ENCODE measurements at regions not wholly inside any gene's neighbourhood (a gene's known extent, or its start where the extent isn't known, plus 50 kb on each side); places are given as distances from the start of the nearest gene placed in this dataset.

- Histone ChIP-seq H3K36me3 (ENCODE audit: control insufficient read depth, insufficient read depth, low read length) (no peaks in the 10 kb centered on the region), H3K9me3 (ENCODE audit: control insufficient read depth, low read length) (no peaks in the 10 kb centered on the region), H3K4me3 (ENCODE audit: low read length) (no peak overlapping the region), H3K27me3 (ENCODE audit: control insufficient read depth, insufficient read depth, low read length) (no peaks in the 10 kb centered on the region), H3K4me1 (ENCODE audit: control insufficient read depth, insufficient read depth, low read length) (no peaks in the 10 kb centered on the region), H3K9ac (ENCODE audit: low read length) (no peak overlapping the region)
Observed at GRCh38 chr5:2182020-2182419, 299.3 kb upstream of the IRX4 start.

DNA sequence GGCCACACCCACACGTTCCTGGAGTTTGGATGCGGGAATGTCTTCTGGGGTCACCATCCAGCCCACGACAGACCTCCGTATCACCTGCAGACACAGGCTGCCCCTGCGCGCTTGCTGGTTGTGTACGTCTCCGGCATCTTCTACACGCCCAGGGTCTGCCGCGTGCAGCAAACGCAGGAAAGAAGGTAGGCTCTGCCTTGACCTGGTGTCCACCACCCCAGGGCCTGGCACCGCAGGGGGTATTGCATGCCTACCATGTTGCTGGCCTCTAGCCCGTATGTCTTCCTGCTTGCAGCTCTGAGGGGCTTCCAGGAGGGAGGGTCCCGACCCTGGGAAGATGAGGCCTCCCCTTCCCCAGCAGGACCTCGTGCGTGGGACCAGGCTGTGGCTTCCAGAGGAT is 298.8 kb upstream of the IRX4 start:
- H3K9ac ChIP-seq (ENCODE audit: low read length) = no peak overlapping the region
- no peaks in the 10 kb centered on the region for H3K27me3 ChIP-seq (ENCODE audit: control insufficient read depth, insufficient read depth, low read length)
- no peak overlapping the region for H3K4me3 ChIP-seq (ENCODE audit: low read length)
- H3K36me3 ChIP-seq (ENCODE audit: control insufficient read depth, insufficient read depth, low read length) = no peaks in the 10 kb centered on the region
- H3K9me3 ChIP-seq (ENCODE audit: control insufficient read depth, low read length) = no peaks in the 10 kb centered on the region
- no peaks in the 10 kb centered on the region for H3K4me1 ChIP-seq (ENCODE audit: control insufficient read depth, insufficient read depth, low read length)

GRCh38 chr5:2181149-2181548 is 298.4 kb upstream of the IRX4 start:
- H3K4me3 ChIP-seq (ENCODE audit: low read length) = no peak overlapping the region
- no peaks in the 10 kb centered on the region for H3K27me3 ChIP-seq (ENCODE audit: control insufficient read depth, insufficient read depth, low read length)
- H3K9me3 ChIP-seq (ENCODE audit: control insufficient read depth, low read length) = no peaks in the 10 kb centered on the region
- H3K9ac ChIP-seq (ENCODE audit: low read length) = no peak overlapping the region
- no peaks in the 10 kb centered on the region for H3K36me3 ChIP-seq (ENCODE audit: control insufficient read depth, insufficient read depth, low read length)
- H3K4me1 ChIP-seq (ENCODE audit: control insufficient read depth, insufficient read depth, low read length) = no peaks in the 10 kb centered on the region

GRCh38 chr5:2180456-2180855 is 297.7 kb upstream of the IRX4 start:
- Histone ChIP-seq H3K9me3 (ENCODE audit: control insufficient read depth, low read length) (no peaks in the 10 kb centered on the region), H3K4me1 (ENCODE audit: control insufficient read depth, insufficient read depth, low read length) (no peaks in the 10 kb centered on the region), H3K27me3 (ENCODE audit: control insufficient read depth, insufficient read depth, low read length) (no peaks in the 10 kb centered on the region), H3K9ac (ENCODE audit: low read length) (no peak overlapping the region), H3K36me3 (ENCODE audit: control insufficient read depth, insufficient read depth, low read length) (no peaks in the 10 kb centered on the region), H3K4me3 (ENCODE audit: low read length) (no peak overlapping the region)

DNA sequence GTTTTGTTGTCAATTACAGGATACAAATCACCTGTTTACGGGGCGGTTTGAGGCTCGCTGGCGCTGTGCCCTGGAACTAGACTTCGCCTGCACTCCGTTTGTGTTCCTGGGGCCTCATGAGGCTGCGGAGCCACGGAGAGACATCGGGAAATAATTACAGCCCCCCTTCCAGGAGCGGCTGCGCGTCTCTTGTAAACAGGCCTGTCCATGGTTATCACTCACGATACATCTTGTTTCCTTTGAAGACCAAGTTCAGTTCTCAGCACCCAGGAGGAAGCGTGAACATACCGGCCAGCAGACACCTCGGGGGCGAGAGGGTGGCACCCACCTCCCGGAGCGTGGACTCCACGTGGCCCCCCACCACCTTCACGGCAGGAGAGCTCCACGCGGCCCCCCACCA is 297.1 kb upstream of the IRX4 start:
- no peak overlapping the region for H3K4me3 ChIP-seq (ENCODE audit: low read length)
- H3K9ac ChIP-seq (ENCODE audit: low read length) = no peak overlapping the region
- H3K9me3 ChIP-seq (ENCODE audit: control insufficient read depth, low read length) = no peaks in the 10 kb centered on the region
- H3K4me1 ChIP-seq (ENCODE audit: control insufficient read depth, insufficient read depth, low read length) = no peaks in the 10 kb centered on the region
- H3K27me3 ChIP-seq (ENCODE audit: control insufficient read depth, insufficient read depth, low read length) = no peaks in the 10 kb centered on the region
- no peaks in the 10 kb centered on the region for H3K36me3 ChIP-seq (ENCODE audit: control insufficient read depth, insufficient read depth, low read length)

DNA sequence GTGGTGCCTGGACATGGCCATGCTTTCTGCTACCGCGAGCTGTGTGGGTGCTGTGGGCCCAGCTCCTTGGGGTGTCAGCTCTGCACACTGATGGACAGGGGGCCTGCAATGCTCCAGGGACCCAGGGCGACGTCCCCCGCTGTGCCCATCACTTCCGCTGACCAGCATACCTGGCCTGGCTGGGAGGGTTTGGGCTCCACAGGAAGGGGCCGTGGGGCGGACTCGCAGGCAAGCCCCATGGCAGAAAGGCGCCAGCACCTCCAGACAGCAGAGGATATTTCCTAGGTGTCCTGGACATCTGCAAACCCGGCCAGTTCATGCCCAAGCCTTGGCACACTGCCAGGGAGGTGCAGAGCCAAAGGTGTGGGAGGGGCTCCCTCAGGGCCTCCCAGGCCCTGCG is 295.8 kb upstream of the IRX4 start:
- no peaks in the 10 kb centered on the region for H3K4me1 ChIP-seq (ENCODE audit: control insufficient read depth, insufficient read depth, low read length)
- H3K9ac ChIP-seq (ENCODE audit: low read length) = no peak overlapping the region
- no peaks in the 10 kb centered on the region for H3K36me3 ChIP-seq (ENCODE audit: control insufficient read depth, insufficient read depth, low read length)
- H3K9me3 ChIP-seq (ENCODE audit: control insufficient read depth, low read length) = no peaks in the 10 kb centered on the region
- H3K4me3 ChIP-seq (ENCODE audit: low read length) = no peak overlapping the region
- H3K27me3 ChIP-seq (ENCODE audit: control insufficient read depth, insufficient read depth, low read length) = no peaks in the 10 kb centered on the region

DNA sequence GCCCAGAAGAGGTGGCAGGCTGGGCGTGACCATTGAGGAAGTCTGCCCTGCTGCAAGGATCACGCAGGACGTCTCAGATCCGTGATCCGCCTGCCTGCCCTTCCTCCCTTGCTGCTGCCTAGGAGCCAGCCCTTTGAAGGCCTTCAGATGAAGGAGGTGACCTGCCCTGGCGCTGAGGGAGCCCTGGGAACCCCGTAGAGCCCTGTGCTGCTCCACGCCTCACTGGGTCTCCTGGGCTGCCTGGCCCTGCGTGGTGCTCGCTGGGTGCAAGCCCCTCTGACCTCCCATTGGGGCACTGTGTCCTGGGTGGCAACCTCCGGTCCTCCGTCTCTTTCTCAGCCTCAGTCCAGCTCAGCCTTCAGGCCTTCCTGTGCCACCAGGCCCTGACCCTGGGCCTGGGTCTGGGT is 295.3 kb upstream of the IRX4 start:
- Histone ChIP-seq H3K9ac (ENCODE audit: low read length) (no peak overlapping the region), H3K36me3 (ENCODE audit: control insufficient read depth, insufficient read depth, low read length) (no peaks in the 10 kb centered on the region), H3K4me3 (ENCODE audit: low read length) (no peak overlapping the region), H3K27me3 (ENCODE audit: control insufficient read depth, insufficient read depth, low read length) (no peaks in the 10 kb centered on the region), H3K9me3 (ENCODE audit: control insufficient read depth, low read length) (no peaks in the 10 kb centered on the region), H3K4me1 (ENCODE audit: control insufficient read depth, insufficient read depth, low read length) (no peaks in the 10 kb centered on the region)

- no peak overlapping the region for H3K4me3 ChIP-seq (ENCODE audit: low read length)
- no peak overlapping the region for H3K9ac ChIP-seq (ENCODE audit: low read length)
- H3K4me1 ChIP-seq (ENCODE audit: control insufficient read depth, insufficient read depth, low read length) = no peaks in the 10 kb centered on the region
- H3K36me3 ChIP-seq (ENCODE audit: control insufficient read depth, insufficient read depth, low read length) = no peaks in the 10 kb centered on the region
- no peaks in the 10 kb centered on the region for H3K27me3 ChIP-seq (ENCODE audit: control insufficient read depth, insufficient read depth, low read length)
- no peaks in the 10 kb centered on the region for H3K9me3 ChIP-seq (ENCODE audit: control insufficient read depth, low read length)
Observed at GRCh38 chr5:2177244-2177643, 294.5 kb upstream of the IRX4 start.

DNA sequence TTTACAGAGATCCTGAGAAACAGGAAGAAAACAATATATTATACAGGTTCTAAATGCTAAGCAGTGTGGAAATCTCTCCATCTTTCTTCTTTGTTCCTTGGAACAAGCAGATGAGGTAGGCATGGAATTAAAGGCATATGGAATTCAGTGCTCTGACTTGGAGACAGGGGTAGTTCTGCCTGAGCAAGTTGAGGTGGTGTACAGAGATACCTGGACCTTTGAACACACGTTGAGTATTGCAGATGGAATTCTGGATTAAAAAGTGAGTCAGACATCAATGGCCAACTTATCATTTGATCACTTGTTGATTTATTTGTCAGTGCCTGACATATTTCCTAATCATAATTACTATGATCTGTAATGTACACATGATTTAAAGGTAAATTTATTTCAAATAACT is 293.9 kb upstream of the IRX4 start:
- Histone ChIP-seq H3K4me1 (ENCODE audit: control insufficient read depth, insufficient read depth, low read length) (no peaks in the 10 kb centered on the region), H3K36me3 (ENCODE audit: control insufficient read depth, insufficient read depth, low read length) (no peaks in the 10 kb centered on the region), H3K9me3 (ENCODE audit: control insufficient read depth, low read length) (no peaks in the 10 kb centered on the region), H3K9ac (ENCODE audit: low read length) (no peak overlapping the region), H3K4me3 (ENCODE audit: low read length) (no peak overlapping the region), H3K27me3 (ENCODE audit: control insufficient read depth, insufficient read depth, low read length) (no peaks in the 10 kb centered on the region)

DNA sequence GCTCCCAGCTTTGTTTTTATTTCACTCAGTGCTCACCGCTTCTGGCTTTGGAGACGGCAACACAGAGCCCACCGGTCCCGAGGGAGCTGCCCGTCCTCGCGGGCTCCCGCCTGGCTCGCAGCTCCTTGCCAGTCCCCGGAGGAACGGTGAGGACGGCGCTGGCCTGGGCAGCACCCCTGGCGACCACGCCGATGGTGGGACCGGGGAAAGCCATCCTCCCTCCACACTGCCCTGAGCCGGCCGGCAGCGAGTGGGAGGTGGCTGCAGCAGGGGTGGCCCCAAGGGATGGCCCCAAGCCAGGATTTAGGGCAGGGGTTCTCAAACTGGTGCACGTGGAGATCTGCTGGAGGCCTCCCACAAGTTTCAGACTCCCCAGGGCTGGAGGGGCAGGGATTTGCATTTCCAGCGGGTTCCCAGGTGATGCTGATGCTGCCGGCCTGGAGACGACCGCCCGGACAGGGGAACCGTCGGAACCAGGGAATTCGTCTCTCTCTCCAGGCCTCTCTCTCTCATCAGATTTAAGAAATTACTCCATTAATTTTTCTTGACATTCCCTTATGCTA is 293.2 kb upstream of the IRX4 start:
- peaks cover 1% of the 10 kb centered on the region for H3K27me3 ChIP-seq (ENCODE audit: control insufficient read depth, insufficient read depth, low read length)
- no peaks in the 10 kb centered on the region for H3K4me1 ChIP-seq (ENCODE audit: control insufficient read depth, insufficient read depth, low read length)
- no peaks in the 10 kb centered on the region for H3K36me3 ChIP-seq (ENCODE audit: control insufficient read depth, insufficient read depth, low read length)
- no peak overlapping the region for H3K4me3 ChIP-seq (ENCODE audit: low read length)
- no peak overlapping the region for H3K9ac ChIP-seq (ENCODE audit: low read length)
- no peaks in the 10 kb centered on the region for H3K9me3 ChIP-seq (ENCODE audit: control insufficient read depth, low read length)

DNA sequence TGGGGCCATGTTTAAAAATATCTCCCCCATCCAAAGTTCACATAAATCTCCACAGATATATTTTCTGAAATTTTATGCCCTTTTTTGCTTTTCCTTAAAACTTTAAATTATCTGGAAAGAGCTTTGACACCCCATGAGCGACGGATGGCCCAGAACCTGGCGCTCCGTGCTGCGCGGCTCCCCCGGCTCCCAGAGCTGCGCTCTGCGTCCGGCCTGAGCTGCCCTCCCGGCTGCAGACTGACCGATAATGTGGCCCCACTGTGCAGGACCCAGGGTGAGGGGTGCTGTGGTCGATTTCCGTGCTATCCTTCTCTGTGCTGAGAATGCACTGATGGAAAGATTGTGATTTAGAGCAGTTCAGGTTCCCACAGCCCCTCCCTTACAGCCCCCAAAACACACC is 292.3 kb upstream of the IRX4 start:
- no peak overlapping the region for H3K4me3 ChIP-seq (ENCODE audit: low read length)
- H3K4me1 ChIP-seq (ENCODE audit: control insufficient read depth, insufficient read depth, low read length) = no peaks in the 10 kb centered on the region
- no peak overlapping the region for H3K9ac ChIP-seq (ENCODE audit: low read length)
- H3K27me3 ChIP-seq (ENCODE audit: control insufficient read depth, insufficient read depth, low read length) = peaks cover 10% of the 10 kb centered on the region
- H3K36me3 ChIP-seq (ENCODE audit: control insufficient read depth, insufficient read depth, low read length) = no peaks in the 10 kb centered on the region
- H3K9me3 ChIP-seq (ENCODE audit: control insufficient read depth, low read length) = no peaks in the 10 kb centered on the region

GRCh38 chr5:2174538-2174937 is 291.8 kb upstream of the IRX4 start:
- no peaks in the 10 kb centered on the region for H3K9me3 ChIP-seq (ENCODE audit: control insufficient read depth, low read length)
- no peaks in the 10 kb centered on the region for H3K4me1 ChIP-seq (ENCODE audit: control insufficient read depth, insufficient read depth, low read length)
- H3K27me3 ChIP-seq (ENCODE audit: control insufficient read depth, insufficient read depth, low read length) = peaks cover 14% of the 10 kb centered on the region

DNA sequence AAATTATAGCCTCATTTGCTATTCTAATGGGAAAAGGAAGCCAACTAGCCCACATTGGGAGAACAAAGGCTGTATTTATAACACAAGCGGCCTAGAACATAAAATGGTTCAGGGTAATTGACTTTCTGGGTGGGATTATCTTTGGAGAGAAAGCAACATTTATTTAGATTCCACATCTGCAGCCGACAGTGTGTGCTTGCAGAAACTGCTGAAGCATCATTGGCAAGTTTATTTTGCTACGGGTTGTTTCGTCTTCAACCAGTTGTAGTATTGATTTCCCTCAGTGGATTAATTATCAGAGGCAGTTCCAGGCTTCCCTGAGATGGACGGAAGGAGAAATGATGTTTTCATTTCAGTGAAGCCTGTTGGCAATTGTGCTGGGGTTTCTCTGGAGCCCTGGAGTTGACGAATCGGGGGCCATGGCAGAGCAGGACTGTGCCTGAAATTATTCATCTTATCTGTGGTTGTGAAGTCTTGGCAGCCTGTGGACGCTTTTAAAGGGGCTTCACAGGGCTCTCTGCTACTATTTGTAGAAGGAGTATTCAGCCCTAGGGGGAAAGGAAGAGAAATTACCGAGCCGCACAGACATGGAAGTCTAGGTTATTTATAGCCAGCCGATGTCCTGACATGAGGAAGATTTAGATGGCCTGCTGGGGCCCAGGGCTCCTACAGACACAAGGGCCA is 290.6 kb upstream of the IRX4 start:
- Histone ChIP-seq H3K9ac (ENCODE audit: low read length) (no peak overlapping the region), H3K27me3 (ENCODE audit: control insufficient read depth, insufficient read depth, low read length) (peaks cover 14% of the 10 kb centered on the region), H3K4me3 (ENCODE audit: low read length) (no peak overlapping the region), H3K4me1 (ENCODE audit: control insufficient read depth, insufficient read depth, low read length) (no peaks in the 10 kb centered on the region), H3K36me3 (ENCODE audit: control insufficient read depth, insufficient read depth, low read length) (no peaks in the 10 kb centered on the region), H3K9me3 (ENCODE audit: control insufficient read depth, low read length) (no peaks in the 10 kb centered on the region)

More at GRCh38 chr5:2174538-2174937, 291.8 kb upstream of the IRX4 start:
- Histone ChIP-seq H3K4me3 (ENCODE audit: low read length) (no peak overlapping the region), H3K36me3 (ENCODE audit: control insufficient read depth, insufficient read depth, low read length) (no peaks in the 10 kb centered on the region), H3K9ac (ENCODE audit: low read length) (no peak overlapping the region)

All from mucosa of stomach (tissue), 1 donor.